ENCODE measurements at regions not wholly inside any gene's neighbourhood (a gene's known extent, or its start where the extent isn't known, plus 50 kb on each side); places are given as distances from the start of the nearest gene placed in this dataset.

DNA sequence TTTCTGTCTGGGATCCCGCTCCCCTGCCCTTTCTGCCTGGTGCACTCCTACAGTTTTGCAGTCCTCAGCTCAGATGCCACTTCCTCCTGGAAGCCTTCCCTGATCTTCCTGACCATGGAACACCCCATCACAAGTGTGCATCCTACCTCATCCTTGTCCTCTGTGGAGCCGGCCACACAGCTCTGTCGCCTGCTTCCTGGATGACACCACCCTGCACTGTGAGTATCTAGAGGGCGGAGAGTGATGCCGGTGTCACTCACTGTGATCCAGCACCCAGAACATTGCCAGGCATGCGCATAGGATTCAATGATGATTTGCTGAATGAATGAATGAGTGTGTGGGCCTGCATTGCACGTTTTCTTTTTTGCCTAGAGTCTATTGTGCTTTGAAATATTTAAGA is 529.9 kb downstream of the TCERG1L start:
- TF ChIP-seq, protein P1, sequence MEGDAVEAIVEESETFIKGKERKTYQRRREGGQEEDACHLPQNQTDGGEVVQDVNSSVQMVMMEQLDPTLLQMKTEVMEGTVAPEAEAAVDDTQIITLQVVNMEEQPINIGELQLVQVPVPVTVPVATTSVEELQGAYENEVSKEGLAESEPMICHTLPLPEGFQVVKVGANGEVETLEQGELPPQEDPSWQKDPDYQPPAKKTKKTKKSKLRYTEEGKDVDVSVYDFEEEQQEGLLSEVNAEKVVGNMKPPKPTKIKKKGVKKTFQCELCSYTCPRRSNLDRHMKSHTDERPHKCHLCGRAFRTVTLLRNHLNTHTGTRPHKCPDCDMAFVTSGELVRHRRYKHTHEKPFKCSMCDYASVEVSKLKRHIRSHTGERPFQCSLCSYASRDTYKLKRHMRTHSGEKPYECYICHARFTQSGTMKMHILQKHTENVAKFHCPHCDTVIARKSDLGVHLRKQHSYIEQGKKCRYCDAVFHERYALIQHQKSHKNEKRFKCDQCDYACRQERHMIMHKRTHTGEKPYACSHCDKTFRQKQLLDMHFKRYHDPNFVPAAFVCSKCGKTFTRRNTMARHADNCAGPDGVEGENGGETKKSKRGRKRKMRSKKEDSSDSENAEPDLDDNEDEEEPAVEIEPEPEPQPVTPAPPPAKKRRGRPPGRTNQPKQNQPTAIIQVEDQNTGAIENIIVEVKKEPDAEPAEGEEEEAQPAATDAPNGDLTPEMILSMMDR (IDR thresholded peaks at IDR 0.05; ENCODE audit: insufficient read depth, low read length) = no peak
- TF ChIP-seq POLR2AphosphoS5 (IDR thresholded peaks at IDR 0.05; ENCODE audit: low read depth) (no peak), GABPA (IDR thresholded peaks at IDR 0.05; ENCODE audit: low read depth) (no peak)
- TF ChIP-seq, protein P2, sequence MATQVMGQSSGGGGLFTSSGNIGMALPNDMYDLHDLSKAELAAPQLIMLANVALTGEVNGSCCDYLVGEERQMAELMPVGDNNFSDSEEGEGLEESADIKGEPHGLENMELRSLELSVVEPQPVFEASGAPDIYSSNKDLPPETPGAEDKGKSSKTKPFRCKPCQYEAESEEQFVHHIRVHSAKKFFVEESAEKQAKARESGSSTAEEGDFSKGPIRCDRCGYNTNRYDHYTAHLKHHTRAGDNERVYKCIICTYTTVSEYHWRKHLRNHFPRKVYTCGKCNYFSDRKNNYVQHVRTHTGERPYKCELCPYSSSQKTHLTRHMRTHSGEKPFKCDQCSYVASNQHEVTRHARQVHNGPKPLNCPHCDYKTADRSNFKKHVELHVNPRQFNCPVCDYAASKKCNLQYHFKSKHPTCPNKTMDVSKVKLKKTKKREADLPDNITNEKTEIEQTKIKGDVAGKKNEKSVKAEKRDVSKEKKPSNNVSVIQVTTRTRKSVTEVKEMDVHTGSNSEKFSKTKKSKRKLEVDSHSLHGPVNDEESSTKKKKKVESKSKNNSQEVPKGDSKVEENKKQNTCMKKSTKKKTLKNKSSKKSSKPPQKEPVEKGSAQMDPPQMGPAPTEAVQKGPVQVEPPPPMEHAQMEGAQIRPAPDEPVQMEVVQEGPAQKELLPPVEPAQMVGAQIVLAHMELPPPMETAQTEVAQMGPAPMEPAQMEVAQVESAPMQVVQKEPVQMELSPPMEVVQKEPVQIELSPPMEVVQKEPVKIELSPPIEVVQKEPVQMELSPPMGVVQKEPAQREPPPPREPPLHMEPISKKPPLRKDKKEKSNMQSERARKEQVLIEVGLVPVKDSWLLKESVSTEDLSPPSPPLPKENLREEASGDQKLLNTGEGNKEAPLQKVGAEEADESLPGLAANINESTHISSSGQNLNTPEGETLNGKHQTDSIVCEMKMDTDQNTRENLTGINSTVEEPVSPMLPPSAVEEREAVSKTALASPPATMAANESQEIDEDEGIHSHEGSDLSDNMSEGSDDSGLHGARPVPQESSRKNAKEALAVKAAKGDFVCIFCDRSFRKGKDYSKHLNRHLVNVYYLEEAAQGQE (IDR thresholded peaks at IDR 0.05; ENCODE audit: insufficient replicate concordance, low read depth) = no peak
